ENCODE measurements at regions not wholly inside any gene's neighbourhood (a gene's known extent, or its start where the extent isn't known, plus 50 kb on each side); places are given as distances from the start of the nearest gene placed in this dataset.

GRCh38 chr12:130031571-130032189, 127.9 kb upstream of the TMEM132D start:
- no peak for ATAC-seq (ENCODE audit: low read depth)
- no TSS peak for BruUV-seq (replicated peaks)
- H3K79me1 ChIP-seq (ENCODE audit: low read depth in 1 of 2, low read length in 2 of 2) = no peaks in the 10 kb centered on the region
- no peak overlapping the region for H4K91ac ChIP-seq (ENCODE audit: insufficient read depth, low read depth, low read length)
- H2AK5ac ChIP-seq (ENCODE audit: low read depth, low read length) = no peak overlapping the region
- no peak overlapping the region for H3K56ac ChIP-seq (ENCODE audit: extremely low read depth, insufficient read depth, low read length)
- H2BK120ac ChIP-seq (ENCODE audit: low read depth, low read length) = no peak overlapping the region
- TF ChIP-seq SMC3 (IDR thresholded peaks at IDR 0.05; ENCODE audit: low read depth, low read length) (no peak), CTCF (conservative IDR thresholded peaks at IDR 0.05; ENCODE audit: low read depth, low read length) (peak; percentile 39)
- no peak overlapping the region for H3K4me2 ChIP-seq (ENCODE audit: low read depth, low read length)
- H3K23ac ChIP-seq (ENCODE audit: low read depth, low read length) = no peak overlapping the region
- H4K8ac ChIP-seq (ENCODE audit: low read depth in 2 of 2, low read length in 2 of 2) = no peak overlapping the region
- peaks cover 29% of the 10 kb centered on the region for H3K9me3 ChIP-seq (ENCODE audit: control insufficient read depth, insufficient read depth, low read length)
- H3K9me1 ChIP-seq (ENCODE audit: insufficient read depth, low read length) = no peaks in the 10 kb centered on the region
- intact Hi-C loops (cut with micrococcal nuclease) = no loop called here
- POLR2A ChIA-PET (ENCODE audit: unreplicated experiment) = no interaction called here
- no peaks in the 10 kb centered on the region for H3K27me3 ChIP-seq (ENCODE audit: control insufficient read depth, insufficient read depth, low read length)
- no peak overlapping the region for H3K27ac ChIP-seq (ENCODE audit: insufficient read depth, low read length)
- H3K14ac ChIP-seq (replicated peaks; ENCODE audit: low read depth, low read length) = no peak overlapping the region
- H2BK5ac ChIP-seq (ENCODE audit: low read depth, low read length, poor library complexity, severe bottlenecking) = no peak overlapping the region
- H3K18ac ChIP-seq (ENCODE audit: low read depth, low read length) = no peak overlapping the region
- CTCF ChIA-PET = no interaction called here
- WGBS, 2 experiments (ENCODE audit: extremely low coverage in 2 of 2, insufficient read length in 1 of 2) = 0% methylated on average over 1 of the region's 12 CpGs; no CpG with 5 or more reads in 1 of the 2 experiments
- H3K9ac ChIP-seq (ENCODE audit: low read depth, low read length) = no peak overlapping the region
- no peak overlapping the region for H2AK9ac ChIP-seq (replicated peaks; ENCODE audit: low read depth, low read length, poor library complexity)
- H3K4ac ChIP-seq (ENCODE audit: low read depth, low read length) = no peak overlapping the region
- H3K4me3 ChIP-seq (ENCODE audit: insufficient read depth, low read depth, low read length) = no peak overlapping the region
- H4K5ac ChIP-seq (ENCODE audit: low read depth, low read length) = no peak overlapping the region
- no peak for DNase-seq
- no peaks in the 10 kb centered on the region for H3K4me1 ChIP-seq (ENCODE audit: control insufficient read depth, insufficient read depth, low read length)
- dilution Hi-C loops (cut with HindIII; ENCODE audit: low sequenced_read_pairs, unreplicated experiment) = no loop called here
- no peaks in the 10 kb centered on the region for H3K36me3 ChIP-seq (ENCODE audit: control insufficient read depth, insufficient read depth, low read length)
- no peaks in the 10 kb centered on the region for H4K20me1 ChIP-seq (ENCODE audit: insufficient read depth, low read length)
- H2BK20ac ChIP-seq (ENCODE audit: low read depth, low read length) = no peak overlapping the region
- no peak overlapping the region for H2AFZ ChIP-seq (replicated peaks; ENCODE audit: low read length, poor library complexity)
- H2BK15ac ChIP-seq (ENCODE audit: low read depth, low read length) = no peak overlapping the region
- in situ Hi-C loops (cut with MboI; ENCODE audit: low sequenced_read_pairs) = loop anchor here (25.0 kb wide), 1 partner anchor 706 kb away; no protein-coding TSS in a partner anchor

Measured in IMR-90 (cell line).